ENCODE measurements at regions not wholly inside any gene's neighbourhood (a gene's known extent, or its start where the extent isn't known, plus 50 kb on each side); places are given as distances from the start of the nearest gene placed in this dataset.
A peak's percentile ranks its signal among the peaks of the same experiment; 100 is the strongest.

- H3K4me1 Mint-ChIP-seq (ENCODE audit: low read depth, unreplicated experiment) = no peaks in the 10 kb centered on the region
- no peaks in the 10 kb centered on the region for H3K27me3 Mint-ChIP-seq (ENCODE audit: unreplicated experiment)
- no TSS peak for BruUV-seq (replicated peaks)
- no peaks in the 10 kb centered on the region for H3K9me3 Mint-ChIP-seq (ENCODE audit: low read depth, unreplicated experiment)
- no peak overlapping the region for H3K4me3 Mint-ChIP-seq (ENCODE audit: low read depth, unreplicated experiment)
- CTCF ChIA-PET = no interaction called here
- no peaks in the 10 kb centered on the region for H3K36me3 Mint-ChIP-seq (ENCODE audit: insufficient read depth, unreplicated experiment)
- H3K27ac Mint-ChIP-seq (ENCODE audit: unreplicated experiment) = no peak overlapping the region
- no peak for DNase-seq
- intact Hi-C loops (cut with micrococcal nuclease; ENCODE audit: unreplicated experiment) = no loop called here
- TF ChIP-seq, protein P1, sequence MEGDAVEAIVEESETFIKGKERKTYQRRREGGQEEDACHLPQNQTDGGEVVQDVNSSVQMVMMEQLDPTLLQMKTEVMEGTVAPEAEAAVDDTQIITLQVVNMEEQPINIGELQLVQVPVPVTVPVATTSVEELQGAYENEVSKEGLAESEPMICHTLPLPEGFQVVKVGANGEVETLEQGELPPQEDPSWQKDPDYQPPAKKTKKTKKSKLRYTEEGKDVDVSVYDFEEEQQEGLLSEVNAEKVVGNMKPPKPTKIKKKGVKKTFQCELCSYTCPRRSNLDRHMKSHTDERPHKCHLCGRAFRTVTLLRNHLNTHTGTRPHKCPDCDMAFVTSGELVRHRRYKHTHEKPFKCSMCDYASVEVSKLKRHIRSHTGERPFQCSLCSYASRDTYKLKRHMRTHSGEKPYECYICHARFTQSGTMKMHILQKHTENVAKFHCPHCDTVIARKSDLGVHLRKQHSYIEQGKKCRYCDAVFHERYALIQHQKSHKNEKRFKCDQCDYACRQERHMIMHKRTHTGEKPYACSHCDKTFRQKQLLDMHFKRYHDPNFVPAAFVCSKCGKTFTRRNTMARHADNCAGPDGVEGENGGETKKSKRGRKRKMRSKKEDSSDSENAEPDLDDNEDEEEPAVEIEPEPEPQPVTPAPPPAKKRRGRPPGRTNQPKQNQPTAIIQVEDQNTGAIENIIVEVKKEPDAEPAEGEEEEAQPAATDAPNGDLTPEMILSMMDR (IDR thresholded peaks at IDR 0.05; ENCODE audit: unreplicated experiment) = no peak
Measured at GRCh38 chr12:24730489-24730896, 218.4 kb downstream of the BCAT1 start.

- BruUV-seq (replicated peaks) = no TSS peak
- TF ChIP-seq, protein P1 (IDR thresholded peaks at IDR 0.05; ENCODE audit: unreplicated experiment) = no peak
- Mint-ChIP-seq H3K27ac (ENCODE audit: unreplicated experiment) (no peak overlapping the region), H3K9me3 (ENCODE audit: low read depth, unreplicated experiment) (no peaks in the 10 kb centered on the region), H3K4me1 (ENCODE audit: low read depth, unreplicated experiment) (peaks cover 4% of the 10 kb centered on the region), H3K27me3 (ENCODE audit: unreplicated experiment) (no peaks in the 10 kb centered on the region), H3K36me3 (ENCODE audit: insufficient read depth, unreplicated experiment) (no peaks in the 10 kb centered on the region), H3K4me3 (ENCODE audit: low read depth, unreplicated experiment) (no peak overlapping the region)
- CTCF ChIA-PET = no interaction called here
- no peak for DNase-seq
- intact Hi-C loops (cut with micrococcal nuclease; ENCODE audit: unreplicated experiment) = loop anchor here (5.0 kb wide), 2 partner anchors 48 to 132 kb away; no protein-coding TSS in a partner anchor
Measured at GRCh38 chr12:24728826-24729225, 220.1 kb downstream of the BCAT1 start.

GRCh38 chr12:24728366-24728765 is 220.5 kb downstream of the BCAT1 start:
- Mint-ChIP-seq H3K4me3 (ENCODE audit: low read depth, unreplicated experiment) (no peak overlapping the region), H3K36me3 (ENCODE audit: insufficient read depth, unreplicated experiment) (no peaks in the 10 kb centered on the region), H3K9me3 (ENCODE audit: low read depth, unreplicated experiment) (no peaks in the 10 kb centered on the region), H3K27me3 (ENCODE audit: unreplicated experiment) (no peaks in the 10 kb centered on the region), H3K27ac (ENCODE audit: unreplicated experiment) (no peak overlapping the region), H3K4me1 (ENCODE audit: low read depth, unreplicated experiment) (peaks cover 7% of the 10 kb centered on the region)
- CTCF ChIA-PET = no interaction called here
- intact Hi-C loops (cut with micrococcal nuclease; ENCODE audit: unreplicated experiment) = loop anchor here (5.0 kb wide), 2 partner anchors 49 to 131 kb away; no protein-coding TSS in a partner anchor
- DNase-seq = no peak
- TF ChIP-seq, protein P1 (IDR thresholded peaks at IDR 0.05; ENCODE audit: unreplicated experiment) = peak; percentile 28
- no TSS peak for BruUV-seq (replicated peaks)

DNA sequence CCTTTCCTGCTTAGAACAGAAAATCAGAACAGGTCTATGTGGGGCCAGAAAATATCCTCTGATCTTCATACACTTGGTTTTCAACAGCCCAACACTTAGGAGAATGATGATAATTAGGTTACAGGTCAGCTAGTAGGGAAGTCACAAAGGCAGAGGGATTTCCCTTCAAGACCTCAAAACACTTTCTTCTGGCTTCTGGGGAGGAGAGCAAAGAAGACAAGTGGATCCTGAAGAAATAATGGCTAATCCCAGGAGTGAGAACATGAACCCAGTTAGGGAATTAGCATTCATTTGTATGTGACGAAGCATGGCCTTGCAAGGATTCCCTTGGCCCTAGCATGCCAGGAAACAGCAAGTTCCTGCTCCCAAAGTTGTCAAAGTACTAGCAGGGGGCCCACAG is 223.3 kb downstream of the BCAT1 start:
- Mint-ChIP-seq H3K4me3 (ENCODE audit: low read depth, unreplicated experiment) (no peak overlapping the region), H3K4me1 (ENCODE audit: low read depth, unreplicated experiment) (peaks cover 7% of the 10 kb centered on the region), H3K27me3 (ENCODE audit: unreplicated experiment) (no peaks in the 10 kb centered on the region), H3K9me3 (ENCODE audit: low read depth, unreplicated experiment) (peaks cover 2% of the 10 kb centered on the region), H3K36me3 (ENCODE audit: insufficient read depth, unreplicated experiment) (no peaks in the 10 kb centered on the region), H3K27ac (ENCODE audit: unreplicated experiment) (no peak overlapping the region)
- TF ChIP-seq, protein P1 (IDR thresholded peaks at IDR 0.05; ENCODE audit: unreplicated experiment) = no peak
- CTCF ChIA-PET = no interaction called here
- BruUV-seq (replicated peaks) = no TSS peak
- intact Hi-C loops (cut with micrococcal nuclease; ENCODE audit: unreplicated experiment) = loop anchor here (5.0 kb wide), 2 partner anchors 52 to 128 kb away; no protein-coding TSS in a partner anchor
- DNase-seq = no peak

Data from Calu3 (cell line).